Activated CD4-positive, alpha-beta T cell treated with anti-CD3 and anti-CD28 coated beads for 24 hours (primary cell): ENCODE measurements at regions not wholly inside any gene's neighbourhood (a gene's known extent, or its start where the extent isn't known, plus 50 kb on each side); places are given as distances from the start of the nearest gene placed in this dataset.
"Not testable (repeated sequence)": the region's sequence is repeated elsewhere in the genome, so short reads cannot be mapped to it uniquely, and the experiment has no call there.

Experiments
- DNase-seq, 2 donors: peaks; one replicate each; pipeline ENCODE4 v3.0.0-alpha.2; 2020; ENCODE audit warnings: low read depth in 2 of 2

GRCh38 chr16:22572331-22573224 lies 61.9 kb downstream of the NPIPB5 start:
- DNase-seq, result not testable (repeated sequence)

- DNase-seq, result not testable (repeated sequence)
Measured at GRCh38 chr16:22573225-22573530, 62.5 kb downstream of the NPIPB5 start.

- DNase-seq, result not testable (repeated sequence)
Measured at GRCh38 chr16:22576506-22576905, 65.8 kb downstream of the NPIPB5 start.

- DNase-seq, result not testable (repeated sequence)
Measured at GRCh38 chr16:22583195-22583594, 72.5 kb downstream of the NPIPB5 start.

DNA sequence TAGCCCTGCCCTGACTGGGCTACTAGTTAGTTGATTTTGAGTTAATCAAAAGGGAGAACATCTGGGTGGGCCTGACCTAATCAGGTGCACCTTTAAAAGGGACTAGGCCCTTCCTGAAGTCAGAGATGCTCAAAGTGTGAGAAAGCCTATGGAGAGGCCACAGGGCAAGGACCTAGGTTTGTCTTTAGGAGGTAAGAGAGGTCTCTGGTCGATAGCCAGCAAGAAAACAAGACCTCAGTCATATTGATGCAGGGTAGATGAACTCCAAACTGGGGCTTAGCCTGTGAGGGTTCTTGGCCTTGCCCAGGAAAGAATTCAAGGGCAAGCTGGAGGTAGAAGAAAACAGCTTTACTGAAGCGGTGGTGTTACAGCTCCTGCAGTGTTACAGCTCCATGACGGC lies 73.8 kb downstream of the NPIPB5 start:
- DNase-seq, result not testable (repeated sequence)

- DNase-seq, result not testable (repeated sequence)
Measured at GRCh38 chr16:22584941-22585340, 74.2 kb downstream of the NPIPB5 start.

DNA sequence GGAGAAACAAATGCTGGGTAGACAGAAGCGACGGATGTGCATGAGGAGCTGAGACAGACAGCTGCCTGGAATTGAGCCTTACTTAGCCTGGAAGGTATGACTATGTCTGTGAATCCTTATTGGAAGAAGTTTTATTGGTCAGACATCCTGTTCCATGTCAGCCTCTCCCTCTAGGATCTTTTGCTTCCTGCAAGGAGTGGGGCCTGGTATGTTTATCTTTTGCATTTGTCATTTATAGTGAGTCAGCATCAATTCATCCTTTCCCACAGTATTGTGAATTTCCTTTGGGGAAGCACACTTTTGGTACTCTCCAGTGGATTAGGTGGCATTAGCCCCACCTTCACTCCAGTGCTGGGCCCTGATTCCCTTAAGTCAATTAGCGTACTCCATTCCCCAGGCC lies 74.7 kb downstream of the NPIPB5 start:
- not testable (repeated sequence) for DNase-seq

DNA sequence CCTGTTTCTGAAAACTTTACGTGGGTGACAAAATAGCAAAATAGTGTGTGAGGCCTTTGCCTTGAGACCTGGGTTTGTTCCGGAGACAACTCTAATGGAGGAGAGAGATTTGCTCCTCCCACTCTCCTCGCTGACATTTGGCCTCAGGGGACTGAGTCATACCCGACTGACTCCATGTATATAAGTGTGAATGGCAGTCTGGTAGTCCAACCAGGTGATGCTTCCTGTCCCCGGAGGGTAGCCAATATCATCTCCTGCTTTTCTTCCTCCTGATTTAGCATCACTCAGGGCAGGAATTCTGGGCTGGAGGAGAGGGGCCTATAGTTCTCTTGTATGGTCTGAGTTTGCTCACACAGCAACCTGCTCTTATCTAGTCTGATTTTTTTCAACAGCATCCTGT lies 76.0 kb downstream of the NPIPB5 start:
- not testable (repeated sequence) for DNase-seq

DNA sequence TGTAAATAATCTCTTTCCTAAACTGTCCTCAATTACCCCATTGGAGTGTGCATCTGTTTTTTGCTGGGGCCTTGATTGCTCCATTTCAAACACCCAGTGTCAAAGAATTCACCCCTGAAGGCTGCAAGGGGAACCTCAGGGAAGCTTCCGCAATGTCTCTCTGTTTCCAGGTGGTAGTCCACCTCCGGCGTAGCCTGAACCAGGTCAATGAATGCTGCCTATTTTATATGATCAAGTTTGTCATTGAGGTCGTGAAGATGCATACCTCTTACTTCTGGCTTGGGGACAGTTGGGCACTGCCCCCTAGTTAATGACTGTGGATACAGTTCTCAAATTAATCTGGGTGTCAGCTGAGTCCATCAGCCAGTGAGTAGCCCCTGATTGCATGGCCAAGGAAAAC lies 79.1 kb downstream of the NPIPB5 start:
- not testable (repeated sequence) for DNase-seq

DNA sequence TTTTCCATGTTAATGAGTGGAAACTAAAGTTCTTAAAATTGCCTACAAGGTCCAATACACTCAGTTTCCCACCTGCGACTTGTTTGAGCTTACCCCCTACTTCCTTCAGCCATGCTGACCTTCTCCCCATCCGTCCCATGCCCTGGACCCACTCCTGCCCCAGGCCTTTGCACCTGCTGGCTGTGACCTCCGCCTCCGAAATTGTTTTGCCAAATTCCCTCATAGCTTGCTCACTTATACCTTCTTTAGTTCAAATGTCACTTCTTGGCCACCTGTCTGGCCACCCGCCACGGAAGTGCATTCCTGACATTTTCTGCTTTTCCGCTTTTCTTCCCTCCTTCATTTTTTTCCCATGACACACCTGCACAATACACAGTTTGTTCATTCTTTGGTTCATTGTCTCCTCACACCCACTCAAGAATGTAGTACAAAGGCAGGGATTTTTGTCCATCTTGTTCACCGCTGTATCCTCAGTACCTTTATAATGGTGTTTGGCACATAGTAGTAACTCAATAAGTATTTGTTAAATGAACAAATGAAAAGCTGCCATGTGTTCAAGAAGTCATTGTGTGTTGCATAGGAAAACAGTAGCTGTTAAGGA lies 85.9 kb downstream of the NPIPB5 start:
- not testable (repeated sequence) for DNase-seq

DNA sequence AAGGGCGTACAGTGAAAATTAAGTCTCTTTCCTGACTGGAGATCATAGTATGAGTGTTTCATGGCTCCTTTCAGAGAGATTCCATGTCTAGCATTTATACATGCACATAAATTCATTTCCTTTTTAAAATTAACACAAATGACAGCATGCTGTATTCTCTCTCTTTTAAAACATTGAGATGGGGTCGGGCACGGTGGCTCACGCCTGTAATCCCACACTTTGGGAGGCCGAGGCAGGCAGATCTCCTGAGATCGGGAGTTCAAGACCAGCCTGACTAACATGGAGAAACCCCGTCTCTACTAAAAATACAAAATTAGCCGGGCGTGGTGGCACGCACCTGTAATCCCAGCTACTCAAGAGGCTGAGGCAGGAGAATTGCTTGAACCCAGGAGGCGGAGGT lies 93.1 kb downstream of the NPIPB5 start:
- not testable (repeated sequence) for DNase-seq

DNA sequence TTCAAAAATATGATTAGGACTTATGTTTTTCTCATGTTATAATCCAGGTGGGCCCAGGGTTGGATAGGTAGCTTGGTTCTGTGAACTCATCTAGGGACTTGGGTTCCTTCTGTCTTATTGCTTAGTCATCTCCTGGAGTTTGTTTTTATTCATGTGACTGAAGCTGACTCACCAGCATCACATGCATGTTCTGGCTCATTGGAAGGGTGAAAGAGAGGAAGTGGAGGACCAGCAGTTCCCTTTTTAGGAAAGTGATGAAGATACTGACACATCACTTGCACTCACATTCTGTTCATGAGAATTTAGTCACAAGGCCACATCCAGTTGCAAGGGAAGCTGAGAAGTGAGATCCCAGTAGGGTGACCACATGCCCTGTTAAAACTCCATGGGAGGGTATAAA lies 95.9 kb downstream of the NPIPB5 start:
- not testable (repeated sequence) for DNase-seq

DNA sequence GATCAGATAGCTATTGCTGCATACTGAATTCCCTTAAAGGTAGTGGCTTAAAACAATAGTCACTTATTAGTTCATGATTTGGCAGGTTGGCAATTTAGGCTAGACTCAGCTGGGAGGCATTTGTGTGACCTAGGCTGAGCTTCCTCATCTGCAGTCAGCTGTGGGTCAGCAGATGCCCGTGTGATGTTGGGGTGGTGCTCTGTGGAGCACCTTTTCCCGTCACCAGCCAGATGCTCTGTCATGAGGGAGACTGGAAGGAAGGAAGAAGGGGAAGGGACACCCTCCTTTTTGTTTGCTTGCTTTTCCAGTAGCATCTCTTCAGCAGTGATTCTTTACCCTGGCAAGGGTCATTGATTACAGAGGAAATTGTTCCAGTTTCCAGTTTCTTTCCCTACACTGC lies 99.1 kb downstream of the NPIPB5 start:
- not testable (repeated sequence) for DNase-seq

DNA sequence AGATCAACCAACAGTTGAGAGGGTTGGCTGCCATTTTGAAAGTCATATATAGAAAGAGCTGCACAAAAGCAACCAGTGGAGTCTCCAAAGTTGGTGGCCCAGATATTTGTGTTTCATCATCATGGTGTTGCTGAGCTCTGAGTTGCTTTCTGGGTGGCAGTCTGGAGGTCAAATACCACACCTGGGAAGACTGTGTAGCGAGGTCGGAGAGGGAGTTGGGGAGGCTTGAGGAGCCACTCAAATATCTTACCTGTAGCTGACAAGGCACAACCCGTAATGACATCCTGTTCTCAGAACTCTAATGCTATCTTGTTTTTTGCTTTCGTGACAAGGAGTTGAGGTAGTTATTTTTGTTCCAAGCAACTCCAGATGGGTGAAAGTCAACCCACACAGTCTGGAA lies 100.4 kb downstream of the NPIPB5 start:
- not testable (repeated sequence) for DNase-seq

- DNase-seq, result no peak
Measured at GRCh38 chr16:22614271-22614947, 103.7 kb downstream of the NPIPB5 start.

DNA sequence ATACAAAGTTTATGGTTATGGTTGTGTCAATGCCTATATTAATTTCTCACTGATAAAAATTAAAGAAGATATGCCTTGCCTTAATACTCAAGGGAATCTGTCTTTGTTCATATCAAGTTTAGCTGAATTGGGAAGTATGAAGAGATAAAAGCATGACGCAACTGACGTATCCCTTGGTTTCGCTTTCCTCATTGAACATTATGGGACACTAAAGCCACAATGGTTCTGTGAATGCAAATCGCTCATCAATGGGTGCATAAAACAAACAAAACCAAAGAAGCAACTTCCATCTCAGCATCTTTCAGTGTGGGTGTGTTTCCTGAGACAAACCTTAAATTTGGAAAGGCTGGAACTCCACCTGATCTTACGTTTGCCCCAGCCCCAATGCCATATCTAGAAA lies 108.2 kb downstream of the NPIPB5 start:
- no peak for DNase-seq

DNA sequence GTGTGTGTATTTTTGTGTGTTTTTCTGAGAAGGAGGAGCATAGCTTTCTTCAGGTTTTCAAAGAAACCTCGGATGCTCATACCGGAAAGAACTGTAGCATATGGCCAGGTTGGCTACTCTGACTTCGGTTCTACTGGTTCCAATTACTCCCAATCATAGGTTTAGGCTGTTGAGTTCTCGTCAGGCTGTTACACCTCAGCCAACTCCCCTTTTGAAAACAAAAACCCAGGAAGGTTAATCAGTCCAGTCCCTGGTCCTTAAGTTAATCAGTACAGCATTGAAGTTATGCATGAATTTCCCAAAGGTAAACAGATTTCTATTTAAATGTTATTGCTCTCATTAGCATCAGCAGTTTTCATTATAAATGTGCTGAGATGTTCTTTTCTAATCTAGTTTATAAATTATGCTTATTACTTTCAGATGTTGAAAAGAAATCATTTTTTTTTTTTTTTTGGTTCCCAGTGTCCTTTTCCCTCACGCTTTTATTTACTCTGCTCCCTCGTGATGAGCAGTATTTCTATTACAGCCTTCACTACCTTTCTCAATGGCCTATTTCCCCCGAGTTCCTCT lies 111.0 kb downstream of the NPIPB5 start:
- DNase-seq, result no peak

- DNase-seq, result no peak
Measured at GRCh38 chr16:22622703-22623102, 112.0 kb downstream of the NPIPB5 start.

GRCh38 chr16:22623351-22623781 lies 112.7 kb downstream of the NPIPB5 start:
- no peak for DNase-seq

GRCh38 chr16:22624038-22624799 lies 113.5 kb downstream of the NPIPB5 start:
- DNase-seq, result no peak

DNA sequence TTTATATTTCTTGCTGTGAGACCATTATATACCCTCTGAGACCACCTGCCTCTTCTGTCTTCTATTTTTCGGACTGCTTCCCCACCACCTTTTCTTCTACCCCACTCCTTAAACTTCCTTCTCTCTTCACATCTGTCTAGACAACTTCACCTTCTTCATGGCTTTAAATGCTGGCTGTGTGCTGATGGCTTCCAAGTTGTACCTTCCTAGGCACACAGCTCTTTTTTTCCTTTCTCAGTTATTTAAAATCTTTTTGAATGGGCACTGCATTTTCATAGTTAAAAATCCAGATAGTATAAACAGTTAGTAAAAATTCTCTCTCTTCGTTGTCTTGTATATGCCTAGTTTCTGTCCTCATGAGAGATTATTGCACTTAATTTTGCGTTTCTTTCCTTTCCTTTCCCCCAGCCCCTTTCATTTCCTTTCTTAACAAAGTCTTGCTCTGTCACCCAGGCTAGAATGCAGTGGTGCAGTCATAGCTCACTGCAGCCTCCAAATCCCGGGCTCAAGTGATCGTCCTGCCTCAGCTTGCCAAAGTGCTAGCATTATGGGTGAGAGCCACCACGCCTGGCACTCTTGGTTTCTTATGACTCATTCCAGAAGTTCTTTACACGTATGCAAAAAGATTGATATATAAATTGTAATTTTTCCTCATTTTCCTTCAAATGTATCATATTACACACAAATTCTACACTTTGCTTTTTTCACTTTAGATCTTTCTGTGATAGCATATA lies 114.3 kb downstream of the NPIPB5 start:
- DNase-seq, result no peak
